ENCODE measurements at regions not wholly inside any gene's neighbourhood (a gene's known extent, or its start where the extent isn't known, plus 50 kb on each side); places are given as distances from the start of the nearest gene placed in this dataset.

- no peak for DNase-seq (ENCODE audit: low read depth)
These were observed 835.7 kb downstream of the MAT2B start for GRCh38 chr5:164341056-164341619.

GRCh38 chr5:164345173-164345849 lies 839.9 kb downstream of the MAT2B start:
- peak; percentile 41 for DNase-seq (ENCODE audit: low read depth)

- no peak for DNase-seq (ENCODE audit: low read depth)
These were observed 840.4 kb downstream of the MAT2B start for GRCh38 chr5:164345853-164346252.

- no peak for DNase-seq (ENCODE audit: low read depth)
These were observed 841.6 kb downstream of the MAT2B start for GRCh38 chr5:164346785-164347630.

- DNase-seq (ENCODE audit: low read depth) = no peak
These were observed 844.8 kb downstream of the MAT2B start for GRCh38 chr5:164350236-164350635.

- no peak for DNase-seq (ENCODE audit: low read depth)
These were observed 845.9 kb downstream of the MAT2B start for GRCh38 chr5:164351245-164351834.

GRCh38 chr5:164352695-164353094 lies 847.3 kb downstream of the MAT2B start:
- no peak for DNase-seq (ENCODE audit: low read depth)

- DNase-seq (ENCODE audit: low read depth) = no peak
These were observed 847.7 kb downstream of the MAT2B start for GRCh38 chr5:164353155-164353554.

- DNase-seq (ENCODE audit: low read depth) = no peak
These were observed 848.8 kb downstream of the MAT2B start for GRCh38 chr5:164354139-164354751.

- no peak for DNase-seq (ENCODE audit: low read depth)
These were observed 849.9 kb downstream of the MAT2B start for GRCh38 chr5:164355267-164355830.

GRCh38 chr5:164356790-164357189 lies 851.4 kb downstream of the MAT2B start:
- no peak for DNase-seq (ENCODE audit: low read depth)

GRCh38 chr5:164357395-164358033 lies 852.1 kb downstream of the MAT2B start:
- DNase-seq (ENCODE audit: low read depth) = no peak

GRCh38 chr5:164358531-164359259 lies 853.3 kb downstream of the MAT2B start:
- DNase-seq (ENCODE audit: low read depth) = peak; percentile 67

GRCh38 chr5:164359260-164360255 lies 854.1 kb downstream of the MAT2B start:
- DNase-seq (ENCODE audit: low read depth) = no peak

GRCh38 chr5:164360589-164360988 lies 855.2 kb downstream of the MAT2B start:
- peak; percentile 29 for DNase-seq (ENCODE audit: low read depth)

GRCh38 chr5:164361986-164362385 lies 856.6 kb downstream of the MAT2B start:
- DNase-seq (ENCODE audit: low read depth) = no peak

- DNase-seq (ENCODE audit: low read depth) = no peak
These were observed 857.4 kb downstream of the MAT2B start for GRCh38 chr5:164362835-164363234.

All from myocyte (in vitro differentiated cells).